IMR-90 (cell line): ENCODE measurements at regions not wholly inside any gene's neighbourhood (a gene's known extent, or its start where the extent isn't known, plus 50 kb on each side); places are given as distances from the start of the nearest gene placed in this dataset.

Source experiments
- ATAC-seq: fragments of 200-7000 bp; cut with Tn5 transposase; 2 replicates; pipeline ENCODE4 v1.9.1; 2020; ENCODE audit warnings: low read depth, mild to moderate bottlenecking, moderate library complexity
- BruUV-seq: library from RNA; stranded (reverse); fragments of 400-500 nt; replicated peaks from 2 replicates; lab custom pipeline; 2021; lab: Mats Ljungman, UMichigan
- CTCF ChIA-PET: fragments of 300-600 bp; formaldehyde crosslinking; extraction: SDS; loops from one replicate; lab custom pipeline; 2021; ENCODE audit warnings: antibody characterized with exemption; lab: Yijun Ruan, JAX
- POLR2A ChIA-PET: fragments of 300-600 bp; sonication (Branson Sonifier 250); formaldehyde crosslinking; loops from one replicate; lab custom pipeline; 2022; ENCODE audit warnings: antibody characterized with exemption; ENCODE audit not compliant: unreplicated experiment; lab: Charles Lee
- DNase-seq: peaks from one replicate; pipeline ENCODE4 v3.0.0; 2013
- H2AFZ ChIP-seq: replicated peaks from 2 replicates; pipeline ENCODE3; 2013; ENCODE audit warnings: low read length, mild to moderate bottlenecking; ENCODE audit not compliant: poor library complexity
- H2AK5ac ChIP-seq: 2 replicates; pipeline ENCODE4 v1.6.1; 2013; ENCODE audit warnings: low read depth, low read length, inconsistent platforms
- H2AK9ac ChIP-seq: replicated peaks from 2 replicates; pipeline ENCODE3; 2013; ENCODE audit warnings: mild to moderate bottlenecking, low read depth, low read length, moderate library complexity; ENCODE audit not compliant: poor library complexity
- H2BK120ac ChIP-seq: 2 replicates; pipeline ENCODE4 v1.6.1; 2013; ENCODE audit warnings: low read depth, low read length, inconsistent platforms
- H2BK15ac ChIP-seq: 3 replicates; pipeline ENCODE4 v1.6.1; 2013; ENCODE audit warnings: low read depth, low read length, inconsistent platforms
- H2BK20ac ChIP-seq: 2 replicates; pipeline ENCODE4 v1.6.1; 2013; ENCODE audit warnings: low read depth, mild to moderate bottlenecking, inconsistent platforms, low read length, moderate library complexity
- H2BK5ac ChIP-seq: 2 replicates; pipeline ENCODE4 v1.6.1; 2013; ENCODE audit warnings: mild to moderate bottlenecking, low read depth, low read length, inconsistent platforms; ENCODE audit not compliant: poor library complexity, severe bottlenecking
- H3K14ac ChIP-seq: replicated peaks from 2 replicates; pipeline ENCODE4 v1.6.1; 2013; ENCODE audit warnings: low read depth, low read length, inconsistent platforms
- H3K18ac ChIP-seq: 2 replicates; pipeline ENCODE4 v1.6.1; 2013; ENCODE audit warnings: low read depth, low read length, control low read depth
- H3K23ac ChIP-seq: 2 replicates; pipeline ENCODE4 v1.6.1; 2013; ENCODE audit warnings: low read depth, low read length, inconsistent platforms
- H3K27ac ChIP-seq: 2 replicates; pipeline ENCODE4 v1.5.1; 2013; ENCODE audit warnings: mild to moderate bottlenecking, control low read depth, low read length; ENCODE audit not compliant: insufficient read depth
- H3K27me3 ChIP-seq: 2 replicates; pipeline ENCODE4 v1.6.1; 2013; ENCODE audit warnings: low read length; ENCODE audit not compliant: control insufficient read depth, insufficient read depth
- H3K36me3 ChIP-seq: 2 replicates; pipeline ENCODE4 v1.6.1; 2013; ENCODE audit warnings: low read length, mixed read lengths; ENCODE audit not compliant: control insufficient read depth, insufficient read depth
- H3K4ac ChIP-seq: 2 replicates; pipeline ENCODE4 v1.6.1; 2013; ENCODE audit warnings: low read depth, low read length, inconsistent platforms
- H3K4me1 ChIP-seq: 2 replicates; pipeline ENCODE4 v1.6.1; 2013; ENCODE audit warnings: low read length, mixed read lengths; ENCODE audit not compliant: control insufficient read depth, insufficient read depth
- H3K4me2 ChIP-seq: 2 replicates; pipeline ENCODE4 v1.6.1; 2013; ENCODE audit warnings: low read depth, mild to moderate bottlenecking, control low read depth, low read length, moderate library complexity
- H3K4me3 ChIP-seq: 2 replicates; pipeline ENCODE4 v1.5.1; 2013; ENCODE audit warnings: low read depth, mild to moderate bottlenecking, control low read depth, low read length, moderate library complexity; ENCODE audit not compliant: insufficient read depth
- H3K56ac ChIP-seq: 2 replicates; pipeline ENCODE4 v1.6.1; 2013; ENCODE audit warnings: low read length, inconsistent platforms; ENCODE audit not compliant: insufficient read depth; ENCODE audit errors: extremely low read depth
- H3K79me1 ChIP-seq, 2 experiments: 2 replicates each; pipeline ENCODE4 v1.6.1; 2013; ENCODE audit warnings: low read length in 2 of 2, inconsistent platforms in 1 of 2, low read depth in 1 of 2
- H3K9ac ChIP-seq: 2 replicates; pipeline ENCODE4 v1.6.1; 2013; ENCODE audit warnings: low read depth, low read length, control low read depth
- H3K9me1 ChIP-seq: 2 replicates; pipeline ENCODE4 v1.6.1; 2013; ENCODE audit warnings: low read length, inconsistent platforms; ENCODE audit not compliant: insufficient read depth
- H3K9me3 ChIP-seq: 2 replicates; pipeline ENCODE4 v1.6.1; 2013; ENCODE audit warnings: low read length; ENCODE audit not compliant: control insufficient read depth, insufficient read depth
- H4K20me1 ChIP-seq: 2 replicates; pipeline ENCODE4 v1.6.1; 2013; ENCODE audit warnings: low read length, inconsistent platforms; ENCODE audit not compliant: insufficient read depth
- H4K5ac ChIP-seq: 2 replicates; pipeline ENCODE4 v1.6.1; 2013; ENCODE audit warnings: mild to moderate bottlenecking, low read depth, low read length, control low read depth
- H4K8ac ChIP-seq, 2 experiments: 2 replicates each; pipeline ENCODE4 v1.6.1; 2013; ENCODE audit warnings: low read depth in 2 of 2, low read length in 2 of 2, control low read depth in 1 of 2, inconsistent platforms in 1 of 2
- H4K91ac ChIP-seq: 2 replicates; pipeline ENCODE4 v1.6.1; 2013; ENCODE audit warnings: low read depth, low read length, inconsistent platforms; ENCODE audit not compliant: insufficient read depth
- BHLHE40 ChIP-seq: fragments of 150-350 bp; IDR thresholded peaks from 2 replicates; pipeline ENCODE4 v1.6.1; 2016; ENCODE audit warnings: mild to moderate bottlenecking, low read depth, low read length
- CEBPB ChIP-seq: IDR thresholded peaks from 2 replicates; pipeline ENCODE4 v1.6.1; 2012; ENCODE audit warnings: low read depth, low read length, improper control_type of control experiment
- CHD1 ChIP-seq: IDR thresholded peaks from 2 replicates; pipeline ENCODE4 v1.6.1; 2012; ENCODE audit warnings: low read depth, low read length, improper control_type of control experiment
- CTCF ChIP-seq: conservative IDR thresholded peaks from 2 replicates; pipeline ENCODE4 v1.5.1; 2012; ENCODE audit warnings: mild to moderate bottlenecking, low read depth, low read length, improper control_type of control experiment
- ELK1 ChIP-seq: fragments of 150-350 bp; IDR thresholded peaks from 2 replicates; pipeline ENCODE4 v1.6.1; 2016; ENCODE audit warnings: low read depth, mild to moderate bottlenecking, low read length, moderate library complexity, borderline replicate concordance
- FOS ChIP-seq: fragments of 150-350 bp; IDR thresholded peaks from 2 replicates; pipeline ENCODE4 v1.6.1; 2016; ENCODE audit warnings: low read depth, low read length
- MAFK ChIP-seq: IDR thresholded peaks from 2 replicates; pipeline ENCODE4 v1.6.1; 2012; ENCODE audit warnings: low read depth, low read length, improper control_type of control experiment
- MAZ ChIP-seq: IDR thresholded peaks from 2 replicates; pipeline ENCODE4 v1.6.1; 2012; ENCODE audit warnings: low read depth, mild to moderate bottlenecking, low read length, improper control_type of control experiment, moderate library complexity, borderline replicate concordance
- MXI1 ChIP-seq: IDR thresholded peaks from 2 replicates; pipeline ENCODE4 v1.6.1; 2012; ENCODE audit warnings: low read depth, mild to moderate bottlenecking, low read length, moderate library complexity, borderline replicate concordance
- NFE2L2 ChIP-seq: fragments of 150-350 bp; IDR thresholded peaks from 2 replicates; pipeline ENCODE4 v1.6.1; 2016; ENCODE audit warnings: low read depth, mild to moderate bottlenecking, low read length
- POLR2A ChIP-seq: IDR thresholded peaks from 2 replicates; pipeline ENCODE4 v1.6.1; 2012; ENCODE audit warnings: mild to moderate bottlenecking, low read depth, low read length
- RAD21 ChIP-seq: IDR thresholded peaks from 2 replicates; pipeline ENCODE4 v1.6.1; 2012; ENCODE audit warnings: low read length, improper control_type of control experiment
- RCOR1 ChIP-seq: IDR thresholded peaks from 2 replicates; pipeline ENCODE4 v1.6.1; 2012; ENCODE audit warnings: mild to moderate bottlenecking, low read length, improper control_type of control experiment; ENCODE audit not compliant: insufficient replicate concordance
- RFX5 ChIP-seq: IDR thresholded peaks from 2 replicates; pipeline ENCODE4 v1.8.0; 2012; ENCODE audit warnings: low read depth, mild to moderate bottlenecking, low read length, moderate library complexity
- SMC3 ChIP-seq: fragments of 150-350 bp; IDR thresholded peaks from 2 replicates; pipeline ENCODE4 v1.6.1; 2016; ENCODE audit warnings: low read depth, mild to moderate bottlenecking, antibody characterized with exemption, low read length, moderate library complexity
- USF2 ChIP-seq: fragments of 150-350 bp; IDR thresholded peaks from 2 replicates; pipeline ENCODE4 v1.6.1; 2017; ENCODE audit warnings: mild to moderate bottlenecking, antibody characterized with exemption, low read length, low read depth
- WGBS, 2 experiments: methylation state at CpG; one replicate each; pipeline versions ENCODE4 v1.1.5 to v1.1.7; 2013; ENCODE audit warnings: missing lambda C conversion rate in 2 of 2; ENCODE audit not compliant: insufficient read length in 1 of 2; ENCODE audit errors: extremely low coverage in 2 of 2; 5-methylcytosine and 5-hydroxymethylcytosine counted together
- dilution Hi-C: fragments of 300-500 bp; cut with HindIII; formaldehyde crosslinking; loops from one replicate; pipeline ENCODE4 v1.14.3; 2018; ENCODE audit warnings: low sequenced_read_pairs; ENCODE audit not compliant: unreplicated experiment
- in situ Hi-C: fragments of 300-500 bp; cut with MboI; formaldehyde crosslinking; loops from 3 replicates; pipeline ENCODE4 v1.14.3; 2019; ENCODE audit warnings: low sequenced_read_pairs, inconsistent platforms, mixed read lengths
- intact Hi-C: fragments of 100-400 bp; cut with micrococcal nuclease; formaldehyde crosslinking; loops from 2 replicates; pipeline ENCODE4 v1.10.0; 2022

GRCh38 chr3:143208976-143209714 is 89.6 kb downstream of the CHST2 start:
- H2BK15ac ChIP-seq, result no peak overlapping the region

More at GRCh38 chr3:143208976-143209714, 89.6 kb downstream of the CHST2 start:
- Histone ChIP-seq H3K4ac (no peak overlapping the region), H2AFZ (no peak overlapping the region), H3K27me3 (no peaks in the 10 kb centered on the region), H3K9ac (no peak overlapping the region), H3K18ac (no peak overlapping the region), H3K36me3 (no peaks in the 10 kb centered on the region), H2BK20ac (no peak overlapping the region), H2AK5ac (no peak overlapping the region), H2BK5ac (no peak overlapping the region), H3K23ac (no peak overlapping the region), H4K91ac (no peak overlapping the region), H4K5ac (no peak overlapping the region), H3K4me3 (no peak overlapping the region), H3K79me1 (no peaks in the 10 kb centered on the region), H4K20me1 (no peaks in the 10 kb centered on the region), H3K4me2 (no peak overlapping the region), H4K8ac (no peak overlapping the region), H2AK9ac (no peak overlapping the region), H3K27ac (no peak overlapping the region), H3K9me3 (no peaks in the 10 kb centered on the region), H2BK120ac (no peak overlapping the region), H3K56ac (no peak overlapping the region), H3K9me1 (no peaks in the 10 kb centered on the region), H3K4me1 (no peaks in the 10 kb centered on the region; the same call in 1 of the 2 replicates), H3K14ac (no peak overlapping the region)
- in situ Hi-C loops (no loop called here), intact Hi-C loops (no loop called here), dilution Hi-C loops (no loop called here)
- POLR2A ChIA-PET, result no interaction called here
- WGBS, 2 experiments, result no CpG with 5 or more reads among the region's 3 CpGs
- no peak for DNase-seq
- CTCF ChIA-PET, result no interaction called here
- ATAC-seq, result no peak
- TF ChIP-seq CEBPB (no peak), RCOR1 (no peak), FOS (no peak), MXI1 (no peak), CTCF (no peak), SMC3 (no peak), RFX5 (no peak), MAZ (no peak), MAFK (no peak), ELK1 (no peak), BHLHE40 (no peak), POLR2A (no peak), USF2 (no peak), NFE2L2 (no peak), RAD21 (no peak), CHD1 (no peak)
- no TSS peak for BruUV-seq
